Endometrial microvascular endothelial cells (primary cell): ENCODE measurements at regions not wholly inside any gene's neighbourhood (a gene's known extent, or its start where the extent isn't known, plus 50 kb on each side); places are given as distances from the start of the nearest gene placed in this dataset.

Experiments used
- in situ Hi-C: cut with HindIII; loops from 2 replicates; pipeline ENCODE4 v1.10.0; 2017; ENCODE audit warnings: low sequenced_read_pairs, low pct_unique_long_range_greater_than_20kb; ENCODE audit errors: inconsistent ontology term

GRCh38 chr14:26765301-26765700, 167.5 kb upstream of the NOVA1 start:
- in situ Hi-C loops: no loop called here

- in situ Hi-C loops: no loop called here
Measured at GRCh38 chr14:26765768-26766520, 168.1 kb upstream of the NOVA1 start.

GRCh38 chr14:26766726-26767125, 168.9 kb upstream of the NOVA1 start:
- in situ Hi-C loops: no loop called here

GRCh38 chr14:26773906-26774593, 176.2 kb upstream of the NOVA1 start:
- in situ Hi-C loops: no loop called here

GRCh38 chr14:26775765-26776563, 178.1 kb upstream of the NOVA1 start:
- in situ Hi-C loops: no loop called here

- in situ Hi-C loops: no loop called here
Measured at GRCh38 chr14:26791117-26791806, 193.4 kb upstream of the NOVA1 start.

- in situ Hi-C loops: no loop called here
Measured at GRCh38 chr14:26794731-26795130, 196.9 kb upstream of the NOVA1 start.

- in situ Hi-C loops: no loop called here
Measured at GRCh38 chr14:26808407-26808806, 210.6 kb upstream of the NOVA1 start.

GRCh38 chr14:26810631-26811030, 212.8 kb upstream of the NOVA1 start:
- in situ Hi-C loops: no loop called here

- in situ Hi-C loops: no loop called here
Measured at GRCh38 chr14:26811756-26812305, 214.0 kb upstream of the NOVA1 start.

GRCh38 chr14:26820138-26820537, 222.3 kb upstream of the NOVA1 start:
- in situ Hi-C loops: no loop called here

GRCh38 chr14:26820572-26820971, 222.7 kb upstream of the NOVA1 start:
- in situ Hi-C loops: no loop called here

GRCh38 chr14:26828741-26829140, 230.9 kb upstream of the NOVA1 start:
- in situ Hi-C loops: no loop called here

GRCh38 chr14:26833621-26834176, 235.9 kb upstream of the NOVA1 start:
- in situ Hi-C loops: no loop called here

- in situ Hi-C loops: no loop called here
Measured at GRCh38 chr14:26835979-26836570, 238.2 kb upstream of the NOVA1 start.

GRCh38 chr14:26839481-26839880, 241.6 kb upstream of the NOVA1 start:
- in situ Hi-C loops: no loop called here

GRCh38 chr14:26841326-26841725, 243.5 kb upstream of the NOVA1 start:
- in situ Hi-C loops: no loop called here
